OCI-LY7 (cell line): ENCODE measurements at regions not wholly inside any gene's neighbourhood (a gene's known extent, or its start where the extent isn't known, plus 50 kb on each side); places are given as distances from the start of the nearest gene placed in this dataset.
"Not testable (repeated sequence)": the region's sequence is repeated elsewhere in the genome, so short reads cannot be mapped to it uniquely, and the experiment has no call there.

Experiments used
- CTCF ChIP-seq: fragments of 200-600 bp; sonication (generic); conservative IDR thresholded peaks from 2 replicates; pipeline ENCODE4 v1.5.1; 2014; ENCODE audit warnings: mild to moderate bottlenecking, antibody characterized with exemption, low read length, moderate library complexity, mixed read lengths
- EZH2phosphoT487 ChIP-seq: fragments of 200-600 bp; sonication (generic); IDR thresholded peaks from 2 replicates; pipeline ENCODE4 v1.6.1; 2018; ENCODE audit warnings: low read depth, borderline replicate concordance, mild to moderate bottlenecking, mixed run types, antibody characterized with exemption, low read length, moderate library complexity, mixed read lengths

- TF ChIP-seq CTCF, EZH2phosphoT487: not testable (repeated sequence)
Measured at GRCh38 chr18:27285973-27286562, 101.0 kb upstream of the CHST9 start.
